Thyroid gland (tissue), 4 donors: ENCODE measurements at regions not wholly inside any gene's neighbourhood (a gene's known extent, or its start where the extent isn't known, plus 50 kb on each side); places are given as distances from the start of the nearest gene placed in this dataset.

Experiments used
- DNase-seq, 2 donors: peaks; one replicate each; pipeline ENCODE4 v3.0.0-alpha.2; 2019
- H3K27ac ChIP-seq, 3 donors: fragments of 200-600 bp; sonication (generic); 1 replicate in 2 of 3; 2 replicates in 1 of 3; pipeline ENCODE4 v1.5.1; 2016 to 2019; ENCODE audit warnings: mild to moderate bottlenecking in 1 of 3, moderate library complexity in 1 of 3
- H3K27me3 ChIP-seq: fragments of 200-600 bp; sonication (generic); one replicate; pipeline ENCODE4 v1.5.1; 2019
- H3K36me3 ChIP-seq, 2 donors: fragments of 200-600 bp; sonication (generic); one replicate each; pipeline ENCODE4 v1.5.1; 2016 to 2019
- H3K4me1 ChIP-seq, 2 donors: fragments of 200-600 bp; sonication (generic); one replicate each; pipeline ENCODE4 v1.5.1; 2017 to 2019
- H3K4me3 ChIP-seq, 3 donors: fragments of 200-600 bp; sonication (generic); replicated peaks in 1 of 3; 1 replicate in 2 of 3; 2 replicates in 1 of 3; pipeline ENCODE4 v1.5.1; 2016; ENCODE audit warnings: mild to moderate bottlenecking in 1 of 3
- H3K9me3 ChIP-seq: fragments of 200-600 bp; sonication (generic); one replicate; pipeline ENCODE4 v1.5.1; 2017
- POLR2A ChIP-seq, 2 donors: fragments of 450-650 bp; IDR thresholded peaks; one replicate each; pipeline ENCODE4 v1.6.1; 2017; ENCODE audit warnings: antibody characterized with exemption in 2 of 2, mild to moderate bottlenecking in 2 of 2, moderate library complexity in 1 of 2
- WGBS, 2 donors: methylation state at CpG; one replicate each; pipeline ENCODE4 v1.1.5; 2017; 5-methylcytosine and 5-hydroxymethylcytosine counted together
- intact Hi-C: fragments of 100-400 bp; cut with DNase I; formaldehyde crosslinking; loops from one replicate; pipeline ENCODE4 v1.15.1; 2023
- TF ChIP-seq, protein P1 (sequence below), 6 experiments: fragments of 200-600 bp in 3 of 6; fragments of 450-650 bp in 3 of 6; sonication (generic) in 3 of 6; IDR thresholded peaks; one replicate each; pipeline ENCODE4 v1.5.1; 2016 to 2019; ENCODE audit warnings: antibody characterized with exemption in 6 of 6, mild to moderate bottlenecking in 2 of 6, inconsistent platforms in 1 of 6, moderate library complexity in 1 of 6

DNA sequence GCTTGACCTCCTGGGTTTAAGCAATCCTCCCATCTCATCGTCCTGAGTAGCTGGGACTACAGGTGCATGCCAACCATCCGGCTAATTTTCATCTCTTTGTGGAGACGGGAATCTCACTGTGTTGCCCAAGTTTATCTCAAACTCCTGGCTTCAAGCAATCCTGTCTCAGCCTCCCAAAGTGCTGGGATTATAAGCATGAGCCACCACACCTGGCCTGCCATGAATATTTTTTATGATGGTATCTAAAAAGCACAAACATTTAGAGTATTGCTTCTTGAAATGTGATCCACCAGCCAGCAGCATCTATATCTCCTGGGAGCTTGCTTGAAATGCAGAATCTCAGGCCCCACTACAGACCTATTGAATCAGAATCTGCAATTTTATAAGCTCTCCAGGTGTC, 111.2 kb upstream of the CLDN10 start:
- Histone ChIP-seq H3K27me3 (no peaks in the 10 kb centered on the region), H3K27ac (no peak overlapping the region), H3K4me1 (no peaks in the 10 kb centered on the region), H3K9me3 (no peaks in the 10 kb centered on the region), H3K36me3 (no peaks in the 10 kb centered on the region), H3K4me3 (no peak overlapping the region)
- 91% methylated on average over 3 of the region's 3 CpGs for WGBS, 2 donors
- DNase-seq: no peak
- intact Hi-C loops: no loop called here
- TF ChIP-seq POLR2A (IDR thresholded peaks at IDR 0.05): no peak
- TF ChIP-seq, protein P1, sequence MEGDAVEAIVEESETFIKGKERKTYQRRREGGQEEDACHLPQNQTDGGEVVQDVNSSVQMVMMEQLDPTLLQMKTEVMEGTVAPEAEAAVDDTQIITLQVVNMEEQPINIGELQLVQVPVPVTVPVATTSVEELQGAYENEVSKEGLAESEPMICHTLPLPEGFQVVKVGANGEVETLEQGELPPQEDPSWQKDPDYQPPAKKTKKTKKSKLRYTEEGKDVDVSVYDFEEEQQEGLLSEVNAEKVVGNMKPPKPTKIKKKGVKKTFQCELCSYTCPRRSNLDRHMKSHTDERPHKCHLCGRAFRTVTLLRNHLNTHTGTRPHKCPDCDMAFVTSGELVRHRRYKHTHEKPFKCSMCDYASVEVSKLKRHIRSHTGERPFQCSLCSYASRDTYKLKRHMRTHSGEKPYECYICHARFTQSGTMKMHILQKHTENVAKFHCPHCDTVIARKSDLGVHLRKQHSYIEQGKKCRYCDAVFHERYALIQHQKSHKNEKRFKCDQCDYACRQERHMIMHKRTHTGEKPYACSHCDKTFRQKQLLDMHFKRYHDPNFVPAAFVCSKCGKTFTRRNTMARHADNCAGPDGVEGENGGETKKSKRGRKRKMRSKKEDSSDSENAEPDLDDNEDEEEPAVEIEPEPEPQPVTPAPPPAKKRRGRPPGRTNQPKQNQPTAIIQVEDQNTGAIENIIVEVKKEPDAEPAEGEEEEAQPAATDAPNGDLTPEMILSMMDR (IDR thresholded peaks at IDR 0.05): no peak

DNA sequence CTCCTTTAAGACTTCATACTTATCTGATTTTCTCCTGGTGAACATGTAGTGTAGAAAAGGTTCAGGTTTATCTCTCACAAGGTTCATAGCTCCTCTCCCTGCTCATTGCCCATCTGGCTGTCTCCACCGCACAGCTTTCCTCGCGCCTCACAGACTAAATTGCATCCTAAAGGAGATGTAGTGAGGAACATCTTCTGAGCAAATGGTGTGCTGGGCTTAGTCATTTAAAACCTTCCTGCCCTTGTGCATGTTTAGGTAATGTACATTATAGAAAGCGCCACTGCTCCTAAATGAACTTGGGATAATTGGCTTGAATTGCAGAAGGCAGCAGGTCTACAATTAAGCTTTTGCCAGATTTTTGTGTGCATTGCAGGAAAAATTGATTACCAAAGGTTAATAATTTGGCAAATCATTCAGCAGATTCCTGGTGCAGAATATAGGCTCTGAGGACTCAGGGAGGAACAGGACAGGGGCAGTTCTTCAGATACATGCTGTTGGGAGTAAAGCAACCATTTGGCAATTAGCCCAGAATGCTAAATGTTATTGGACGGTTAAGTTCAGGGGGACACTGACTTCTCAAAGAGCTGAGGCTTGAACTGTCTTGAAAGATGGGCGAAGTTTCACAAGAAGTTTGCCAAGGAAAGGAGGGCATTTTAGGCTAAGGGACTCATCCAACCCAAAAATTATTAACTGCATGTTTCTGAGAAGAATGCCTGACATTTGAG, 108.4 kb upstream of the CLDN10 start:
- WGBS, 2 donors: 81 to 82% methylated on average over 6 of the region's 6 CpGs
- Histone ChIP-seq H3K27ac (no peak overlapping the region), H3K36me3 (no peaks in the 10 kb centered on the region), H3K27me3 (no peaks in the 10 kb centered on the region), H3K4me3 (no peak overlapping the region), H3K4me1 (no peaks in the 10 kb centered on the region), H3K9me3 (no peaks in the 10 kb centered on the region)
- intact Hi-C loops: no loop called here
- DNase-seq: no peak
- no peak for TF ChIP-seq POLR2A (IDR thresholded peaks at IDR 0.05)

DNA sequence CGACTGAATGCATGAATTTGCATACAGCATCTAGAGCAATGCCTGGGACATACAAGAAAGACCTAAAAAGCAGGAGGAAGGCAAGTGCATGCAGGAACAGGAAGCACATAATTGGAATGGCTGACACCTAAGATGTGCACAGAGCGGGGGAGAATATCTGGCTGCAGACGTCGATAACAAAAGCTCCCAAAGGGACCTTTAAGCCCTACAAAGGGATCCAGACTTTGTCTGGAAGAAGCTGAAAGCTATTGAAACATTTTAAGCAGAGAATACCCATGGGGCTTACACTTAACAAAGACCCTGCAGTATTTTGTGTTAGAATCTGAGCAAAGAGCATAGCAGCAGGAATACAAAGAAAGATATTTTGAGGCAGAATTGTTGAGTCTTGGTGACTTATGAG, 107.4 kb upstream of the CLDN10 start:
- WGBS, 2 donors: 74 to 75% methylated on average over 4 of the region's 4 CpGs
- no peaks in the 10 kb centered on the region for H3K36me3 ChIP-seq
- H3K9me3 ChIP-seq: no peaks in the 10 kb centered on the region
- no peaks in the 10 kb centered on the region for H3K27me3 ChIP-seq
- H3K4me1 ChIP-seq: no peaks in the 10 kb centered on the region
- no peak for DNase-seq
- no peak overlapping the region for H3K4me3 ChIP-seq
- no peak for TF ChIP-seq POLR2A (IDR thresholded peaks at IDR 0.05)
- TF ChIP-seq, protein P1 (IDR thresholded peaks at IDR 0.05): no peak
- H3K27ac ChIP-seq: no peak overlapping the region
- intact Hi-C loops: no loop called here

GRCh38 chr13:95447814-95448213, 104.7 kb upstream of the CLDN10 start:
- Histone ChIP-seq H3K4me1 (no peaks in the 10 kb centered on the region), H3K27me3 (no peaks in the 10 kb centered on the region), H3K36me3 (no peaks in the 10 kb centered on the region), H3K9me3 (no peaks in the 10 kb centered on the region), H3K4me3 (no peak overlapping the region), H3K27ac (no peak overlapping the region)
- 69 to 87% methylated on average over 8 of the region's 8 CpGs for WGBS, 2 donors
- DNase-seq: no peak
- TF ChIP-seq POLR2A (IDR thresholded peaks at IDR 0.05): no peak
- TF ChIP-seq, protein P1 (IDR thresholded peaks at IDR 0.05): no peak
- intact Hi-C loops: no loop called here

GRCh38 chr13:95451656-95452055, 100.9 kb upstream of the CLDN10 start:
- Histone ChIP-seq H3K36me3 (no peaks in the 10 kb centered on the region), H3K27ac (no peak overlapping the region), H3K27me3 (no peaks in the 10 kb centered on the region), H3K4me1 (no peaks in the 10 kb centered on the region), H3K9me3 (no peaks in the 10 kb centered on the region), H3K4me3 (no peak overlapping the region)
- TF ChIP-seq, protein P1 (IDR thresholded peaks at IDR 0.05): no peak
- no peak for TF ChIP-seq POLR2A (IDR thresholded peaks at IDR 0.05)
- DNase-seq: no peak
- WGBS, 2 donors: 86 to 94% methylated on average over 2 of the region's 2 CpGs
- intact Hi-C loops: no loop called here
